ENCODE measurements at regions not wholly inside any gene's neighbourhood (a gene's known extent, or its start where the extent isn't known, plus 50 kb on each side); places are given as distances from the start of the nearest gene placed in this dataset.

- TF ChIP-seq CTCF (IDR thresholded peaks at IDR 0.05; ENCODE audit: insufficient read depth, low read depth, low read length): no peak
- TF ChIP-seq EZH2 (IDR thresholded peaks at IDR 0.05; ENCODE audit: insufficient read depth, low read length): no peak
Observed at GRCh38 chr6:27140999-27141528, 106.4 kb upstream of the PRSS16 start.

Data from astrocyte (in vitro differentiated cells and primary cell).